Skeletal muscle tissue (tissue), 3 donors: ENCODE measurements at regions not wholly inside any gene's neighbourhood (a gene's known extent, or its start where the extent isn't known, plus 50 kb on each side); places are given as distances from the start of the nearest gene placed in this dataset.

Experiments used
- H3K27ac ChIP-seq: one replicate; pipeline ENCODE4 v1.7.0; 2013; ENCODE audit warnings: mild to moderate bottlenecking, low read depth, low read length, inconsistent platforms
- H3K27me3 ChIP-seq, 3 donors: one replicate each; pipeline ENCODE4 v1.7.0; 2013; ENCODE audit warnings: low read length in 3 of 3; ENCODE audit not compliant: control insufficient read depth in 3 of 3, insufficient read depth in 3 of 3
- H3K36me3 ChIP-seq, 3 donors: one replicate each; pipeline ENCODE4 v1.7.0; 2013; ENCODE audit warnings: low read length in 3 of 3; ENCODE audit not compliant: control insufficient read depth in 3 of 3, insufficient read depth in 3 of 3
- H3K4me1 ChIP-seq, 3 donors: one replicate each; pipeline ENCODE4 v1.7.0; 2013; ENCODE audit warnings: low read length in 3 of 3, mild to moderate bottlenecking in 3 of 3; ENCODE audit not compliant: control insufficient read depth in 3 of 3, insufficient read depth in 3 of 3
- H3K4me3 ChIP-seq, 3 donors: one replicate each; pipeline ENCODE4 v1.7.0; 2013; ENCODE audit warnings: low read length in 3 of 3
- H3K9ac ChIP-seq, 3 donors: one replicate each; pipeline ENCODE4 v1.7.0; 2013; ENCODE audit warnings: low read length in 3 of 3, mild to moderate bottlenecking in 3 of 3, moderate library complexity in 2 of 3, low read depth in 1 of 3
- H3K9me3 ChIP-seq, 3 donors: one replicate each; pipeline ENCODE4 v1.7.0; 2013; ENCODE audit warnings: low read length in 3 of 3; ENCODE audit not compliant: control insufficient read depth in 3 of 3
- donor health status: Osteomylitis.

- H3K27ac ChIP-seq = no peak overlapping the region
- no peaks in the 10 kb centered on the region for H3K4me1 ChIP-seq
- H3K9ac ChIP-seq = no peak overlapping the region
- no peaks in the 10 kb centered on the region for H3K9me3 ChIP-seq
- no peaks in the 10 kb centered on the region for H3K36me3 ChIP-seq
- no peaks in the 10 kb centered on the region for H3K27me3 ChIP-seq
- H3K4me3 ChIP-seq = no peak overlapping the region
These were observed 262.5 kb downstream of the SLITRK6 start for GRCh38 chr13:85536706-85537105.

DNA sequence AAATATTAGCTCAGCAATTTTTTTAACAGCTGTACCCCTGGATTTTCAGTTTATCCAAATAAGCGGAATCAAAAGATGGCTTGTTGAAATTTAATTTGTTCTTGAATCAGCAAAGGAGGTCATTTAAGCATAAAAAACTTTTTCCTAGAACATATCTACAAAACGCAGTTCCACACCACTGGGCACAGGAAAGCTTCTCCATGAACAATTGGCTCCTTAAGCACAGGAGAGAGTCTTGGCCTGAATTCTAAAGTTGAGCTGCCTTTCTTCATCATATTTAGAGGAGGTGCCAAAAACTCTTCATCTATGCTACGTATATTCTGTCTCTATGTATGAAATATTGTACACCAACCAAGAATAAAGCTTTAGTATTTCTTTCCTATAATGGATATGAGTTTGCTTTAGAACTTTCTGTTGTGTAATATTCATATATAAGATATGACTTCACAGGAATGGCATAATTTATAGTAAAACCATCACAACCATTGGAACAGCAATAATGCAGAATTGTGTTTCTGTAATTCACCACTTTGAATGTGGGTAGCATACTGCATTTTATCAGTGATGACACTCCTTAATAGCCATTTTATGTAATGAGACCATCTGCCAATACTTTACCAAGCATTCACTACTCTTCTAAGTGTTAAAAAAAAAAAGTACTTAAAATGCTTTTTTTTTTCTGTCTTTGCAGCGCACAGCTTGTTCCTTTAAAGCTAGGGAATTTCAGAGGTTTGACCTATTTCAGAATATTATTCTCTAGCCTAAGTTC lies 263.7 kb downstream of the SLITRK6 start:
- H3K27me3 ChIP-seq = no peaks in the 10 kb centered on the region
- no peak overlapping the region for H3K4me3 ChIP-seq
- no peaks in the 10 kb centered on the region for H3K4me1 ChIP-seq
- H3K36me3 ChIP-seq = no peaks in the 10 kb centered on the region
- no peaks in the 10 kb centered on the region for H3K9me3 ChIP-seq
- no peak overlapping the region for H3K27ac ChIP-seq
- H3K9ac ChIP-seq = no peak overlapping the region

GRCh38 chr13:85533911-85534310 lies 265.3 kb downstream of the SLITRK6 start:
- Histone ChIP-seq H3K9ac (no peak overlapping the region), H3K4me1 (no peaks in the 10 kb centered on the region), H3K27ac (no peak overlapping the region), H3K9me3 (no peaks in the 10 kb centered on the region), H3K27me3 (no peaks in the 10 kb centered on the region), H3K4me3 (no peak overlapping the region), H3K36me3 (no peaks in the 10 kb centered on the region)

GRCh38 chr13:85529218-85529594 lies 270.0 kb downstream of the SLITRK6 start:
- H3K9ac ChIP-seq = no peak overlapping the region
- H3K4me1 ChIP-seq = no peaks in the 10 kb centered on the region
- no peaks in the 10 kb centered on the region for H3K9me3 ChIP-seq
- no peak overlapping the region for H3K4me3 ChIP-seq
- no peaks in the 10 kb centered on the region for H3K36me3 ChIP-seq
- no peaks in the 10 kb centered on the region for H3K27me3 ChIP-seq
- no peak overlapping the region for H3K27ac ChIP-seq

- H3K9me3 ChIP-seq = no peaks in the 10 kb centered on the region
- no peaks in the 10 kb centered on the region for H3K27me3 ChIP-seq
- no peak overlapping the region for H3K4me3 ChIP-seq
- H3K9ac ChIP-seq = no peak overlapping the region
- H3K36me3 ChIP-seq = no peaks in the 10 kb centered on the region
- no peak overlapping the region for H3K27ac ChIP-seq
- no peaks in the 10 kb centered on the region for H3K4me1 ChIP-seq
These were observed 270.6 kb downstream of the SLITRK6 start for GRCh38 chr13:85528491-85529217.

- H3K9me3 ChIP-seq = no peaks in the 10 kb centered on the region
- no peaks in the 10 kb centered on the region for H3K4me1 ChIP-seq
- no peak overlapping the region for H3K4me3 ChIP-seq
- no peaks in the 10 kb centered on the region for H3K27me3 ChIP-seq
- H3K36me3 ChIP-seq = no peaks in the 10 kb centered on the region
- no peak overlapping the region for H3K9ac ChIP-seq
- H3K27ac ChIP-seq = no peak overlapping the region
These were observed 271.9 kb downstream of the SLITRK6 start for GRCh38 chr13:85527316-85527715.

GRCh38 chr13:85525411-85525810 lies 273.8 kb downstream of the SLITRK6 start:
- Histone ChIP-seq H3K4me3 (no peak overlapping the region), H3K9me3 (no peaks in the 10 kb centered on the region), H3K9ac (no peak overlapping the region), H3K27ac (no peak overlapping the region), H3K4me1 (no peaks in the 10 kb centered on the region), H3K36me3 (no peaks in the 10 kb centered on the region), H3K27me3 (no peaks in the 10 kb centered on the region)

DNA sequence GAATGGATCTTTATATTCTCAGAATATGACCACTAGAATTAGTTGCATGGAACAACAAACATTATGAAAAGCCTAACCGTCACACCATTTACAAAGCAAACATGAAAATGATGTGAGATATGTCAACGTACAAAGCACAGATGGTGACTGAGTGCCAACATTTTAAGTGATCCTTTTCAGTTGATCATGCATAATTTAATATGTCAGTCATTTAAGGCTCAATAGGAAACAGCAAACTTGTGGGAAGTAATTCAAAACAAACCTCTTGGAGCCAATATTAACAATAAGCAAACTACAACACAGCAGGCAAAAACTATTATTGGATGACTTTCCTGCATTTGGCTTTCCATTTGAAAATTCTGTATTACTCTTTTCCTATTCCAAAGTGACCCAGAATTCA lies 277.6 kb downstream of the SLITRK6 start:
- H3K4me3 ChIP-seq = no peak overlapping the region

GRCh38 chr13:85520445-85520844 lies 278.8 kb downstream of the SLITRK6 start:
- Histone ChIP-seq H3K36me3 (no peaks in the 10 kb centered on the region), H3K9me3 (no peaks in the 10 kb centered on the region), H3K27ac (no peak overlapping the region), H3K27me3 (no peaks in the 10 kb centered on the region), H3K9ac (no peak overlapping the region), H3K4me3 (no peak overlapping the region), H3K4me1 (no peaks in the 10 kb centered on the region)

More for the DNA sequence above, 277.6 kb downstream of the SLITRK6 start:
- Histone ChIP-seq H3K27ac (no peak overlapping the region), H3K9ac (no peak overlapping the region), H3K27me3 (no peaks in the 10 kb centered on the region), H3K4me1 (no peaks in the 10 kb centered on the region), H3K9me3 (no peaks in the 10 kb centered on the region), H3K36me3 (no peaks in the 10 kb centered on the region)

- Histone ChIP-seq H3K9ac (no peak overlapping the region), H3K9me3 (no peaks in the 10 kb centered on the region), H3K4me1 (no peaks in the 10 kb centered on the region), H3K27me3 (no peaks in the 10 kb centered on the region), H3K27ac (no peak overlapping the region), H3K4me3 (no peak overlapping the region), H3K36me3 (no peaks in the 10 kb centered on the region)
These were observed 279.9 kb downstream of the SLITRK6 start for GRCh38 chr13:85519363-85519762.
